ENCODE measurements at regions not wholly inside any gene's neighbourhood (a gene's known extent, or its start where the extent isn't known, plus 50 kb on each side); places are given as distances from the start of the nearest gene placed in this dataset.

- H3K9ac ChIP-seq (ENCODE audit: insufficient read depth, low read length): no peak overlapping the region
- no peaks in the 10 kb centered on the region for H3K27me3 ChIP-seq (ENCODE audit: control insufficient read depth, insufficient read depth, low read length)
- TF ChIP-seq EZH2 (IDR thresholded peaks at IDR 0.05; ENCODE audit: low read length, missing control alignments) (no peak), CTCF (conservative IDR thresholded peaks at IDR 0.05 in 1 of 2, IDR thresholded peaks at IDR 0.05 in 1 of 2; ENCODE audit: low read depth in 1 of 2, low read length in 2 of 2) (no peak)
- H4K20me1 ChIP-seq (ENCODE audit: control insufficient read depth, extremely low read depth, insufficient read depth, low read length): no peaks in the 10 kb centered on the region
- H3K27ac ChIP-seq (ENCODE audit: insufficient read depth, low read length): no peak overlapping the region
- no peak overlapping the region for H3K4me3 ChIP-seq (replicated peaks in 1 of 4; ENCODE audit: control extremely low read depth in 1 of 4, insufficient read depth in 1 of 4, low read depth in 3 of 4, low read length in 4 of 4)
- H3K4me1 ChIP-seq (ENCODE audit: control insufficient read depth, extremely low read depth, insufficient read depth, low read length): no peaks in the 10 kb centered on the region
- no peaks in the 10 kb centered on the region for H3K9me3 ChIP-seq (ENCODE audit: control insufficient read depth, insufficient read depth, low read depth, low read length)
- no peak overlapping the region for H2AFZ ChIP-seq (ENCODE audit: low read length)
- H3K79me2 ChIP-seq (ENCODE audit: control insufficient read depth, insufficient read depth, low read length): no peaks in the 10 kb centered on the region
- H3K36me3 ChIP-seq (ENCODE audit: control insufficient read depth, insufficient read depth, low read length): no peaks in the 10 kb centered on the region
- DNase-seq (ENCODE audit: low read depth in 2 of 2): no peak
- H3K4me2 ChIP-seq (ENCODE audit: extremely low read depth, insufficient read depth, low read length): no peak overlapping the region
Measured at GRCh38 chr13:85434927-85435326, 364.3 kb downstream of the SLITRK6 start.

- no peaks in the 10 kb centered on the region for H3K9me3 ChIP-seq (ENCODE audit: control insufficient read depth, insufficient read depth, low read depth, low read length)
- H3K4me3 ChIP-seq (replicated peaks in 1 of 4; ENCODE audit: control extremely low read depth in 1 of 4, insufficient read depth in 1 of 4, low read depth in 3 of 4, low read length in 4 of 4): no peak overlapping the region
- no peak for DNase-seq (ENCODE audit: low read depth in 2 of 2)
- no peak overlapping the region for H3K4me2 ChIP-seq (ENCODE audit: extremely low read depth, insufficient read depth, low read length)
- no peak overlapping the region for H2AFZ ChIP-seq (ENCODE audit: low read length)
- H3K36me3 ChIP-seq (ENCODE audit: control insufficient read depth, insufficient read depth, low read length): no peaks in the 10 kb centered on the region
- H4K20me1 ChIP-seq (ENCODE audit: control insufficient read depth, extremely low read depth, insufficient read depth, low read length): no peaks in the 10 kb centered on the region
- no peaks in the 10 kb centered on the region for H3K79me2 ChIP-seq (ENCODE audit: control insufficient read depth, insufficient read depth, low read length)
- H3K4me1 ChIP-seq (ENCODE audit: control insufficient read depth, extremely low read depth, insufficient read depth, low read length): no peaks in the 10 kb centered on the region
- no peak overlapping the region for H3K9ac ChIP-seq (ENCODE audit: insufficient read depth, low read length)
- TF ChIP-seq CTCF (conservative IDR thresholded peaks at IDR 0.05 in 1 of 2, IDR thresholded peaks at IDR 0.05 in 1 of 2; ENCODE audit: low read depth in 1 of 2, low read length in 2 of 2) (no peak), EZH2 (IDR thresholded peaks at IDR 0.05; ENCODE audit: low read length, missing control alignments) (no peak)
- H3K27ac ChIP-seq (ENCODE audit: insufficient read depth, low read length): no peak overlapping the region
- no peaks in the 10 kb centered on the region for H3K27me3 ChIP-seq (ENCODE audit: control insufficient read depth, insufficient read depth, low read length)
Measured at GRCh38 chr13:85432881-85433280, 366.3 kb downstream of the SLITRK6 start.

- Histone ChIP-seq H3K79me2 (ENCODE audit: control insufficient read depth, insufficient read depth, low read length) (no peaks in the 10 kb centered on the region), H2AFZ (ENCODE audit: low read length) (no peak overlapping the region)
Measured at GRCh38 chr13:85431720-85432119, 367.5 kb downstream of the SLITRK6 start.

More at GRCh38 chr13:85431720-85432119, 367.5 kb downstream of the SLITRK6 start:
- H3K36me3 ChIP-seq (ENCODE audit: control insufficient read depth, insufficient read depth, low read length): no peaks in the 10 kb centered on the region
- no peak overlapping the region for H3K4me3 ChIP-seq (replicated peaks in 1 of 4; ENCODE audit: control extremely low read depth in 1 of 4, insufficient read depth in 1 of 4, low read depth in 3 of 4, low read length in 4 of 4)
- H3K27me3 ChIP-seq (ENCODE audit: control insufficient read depth, insufficient read depth, low read length): no peaks in the 10 kb centered on the region
- H3K9ac ChIP-seq (ENCODE audit: insufficient read depth, low read length): no peak overlapping the region
- TF ChIP-seq CTCF (conservative IDR thresholded peaks at IDR 0.05 in 1 of 2, IDR thresholded peaks at IDR 0.05 in 1 of 2; ENCODE audit: low read depth in 1 of 2, low read length in 2 of 2): no peak
- no peaks in the 10 kb centered on the region for H3K4me1 ChIP-seq (ENCODE audit: control insufficient read depth, extremely low read depth, insufficient read depth, low read length)
- no peaks in the 10 kb centered on the region for H4K20me1 ChIP-seq (ENCODE audit: control insufficient read depth, extremely low read depth, insufficient read depth, low read length)
- no peaks in the 10 kb centered on the region for H3K9me3 ChIP-seq (ENCODE audit: control insufficient read depth, insufficient read depth, low read depth, low read length)
- H3K27ac ChIP-seq (ENCODE audit: insufficient read depth, low read length): no peak overlapping the region
- no peak overlapping the region for H3K4me2 ChIP-seq (ENCODE audit: extremely low read depth, insufficient read depth, low read length)
- no peak for DNase-seq (ENCODE audit: low read depth in 2 of 2)
